Body of pancreas (tissue), 4 donors: ENCODE measurements at regions not wholly inside any gene's neighbourhood (a gene's known extent, or its start where the extent isn't known, plus 50 kb on each side); places are given as distances from the start of the nearest gene placed in this dataset.
A peak's percentile ranks its signal among the peaks of the same experiment; 100 is the strongest.

Source experiments
- ATAC-seq: fragments of 150-250 bp; one replicate; pipeline ENCODE4 v1.9.1; 2016
- DNase-seq, 4 donors: peaks; one replicate each; pipeline ENCODE4 v3.0.0-alpha.2; 2019
- H3K27ac ChIP-seq, 4 donors: fragments of 200-600 bp; sonication (generic); 1 replicate in 3 of 4; 2 replicates in 1 of 4; pipeline versions ENCODE4 v1.5.1 to v1.6.1; 2016 to 2019; ENCODE audit warnings: mild to moderate bottlenecking in 1 of 4, mixed read lengths in 1 of 4, moderate library complexity in 1 of 4
- H3K27me3 ChIP-seq, 2 donors: fragments of 200-600 bp; sonication (generic); one replicate each; pipeline ENCODE4 v1.6.0; 2016; ENCODE audit warnings: mild to moderate bottlenecking in 1 of 2
- H3K36me3 ChIP-seq, 2 donors: fragments of 200-600 bp; sonication (generic); replicated peaks in 1 of 2; 2 replicates each; pipeline ENCODE4 v1.5.1; 2016; ENCODE audit warnings: low read depth in 2 of 2; ENCODE audit not compliant: insufficient read depth in 1 of 2
- H3K4me1 ChIP-seq: fragments of 200-600 bp; sonication (generic); one replicate; pipeline ENCODE4 v1.6.0; 2016
- H3K4me3 ChIP-seq, 2 donors: fragments of 200-600 bp; sonication (generic); 1 replicate in 1 of 2; 2 replicates in 1 of 2; pipeline ENCODE4 v1.5.1; 2016 to 2019
- H3K9me3 ChIP-seq, 3 donors: fragments of 200-600 bp; sonication (generic); 1 replicate in 2 of 3; 2 replicates in 1 of 3; pipeline ENCODE4 v1.5.1; 2016
- CTCF ChIP-seq, 7 experiments: fragments of 450-650 bp in 4 of 7; fragments of 200-600 bp in 3 of 7; sonication (generic) in 3 of 7; IDR thresholded peaks; one replicate each; pipeline ENCODE4 v1.5.1; 2016 to 2019; ENCODE audit warnings: antibody characterized with exemption in 7 of 7
- POLR2A ChIP-seq, 3 donors: fragments of 450-650 bp; IDR thresholded peaks; one replicate each; pipeline ENCODE4 v1.6.1; 2016; ENCODE audit warnings: antibody characterized with exemption in 3 of 3, mild to moderate bottlenecking in 2 of 3
- WGBS, 2 donors: methylation state at CpG; one replicate each; pipeline ENCODE4 v1.1.5; 2017; 5-methylcytosine and 5-hydroxymethylcytosine counted together
- intact Hi-C: fragments of 100-400 bp; cut with DNase I; formaldehyde crosslinking; loops from one replicate; pipeline ENCODE4 v1.15.1; 2023

- ATAC-seq (no peak), DNase-seq (no peak)
- H3K4me1 ChIP-seq: peaks cover 46% of the 10 kb centered on the region
- H3K27me3 ChIP-seq: no peaks in the 10 kb centered on the region
- H3K27ac ChIP-seq: no peak overlapping the region
- WGBS, 2 donors: 56 to 57% methylated on average over 3 of the region's 3 CpGs
- no peak overlapping the region for H3K4me3 ChIP-seq
- no peaks in the 10 kb centered on the region for H3K9me3 ChIP-seq
- no peaks in the 10 kb centered on the region for H3K36me3 ChIP-seq
- intact Hi-C loops: no loop called here
- TF ChIP-seq POLR2A (IDR thresholded peaks at IDR 0.05): no peak
- no peak for TF ChIP-seq CTCF (IDR thresholded peaks at IDR 0.05)
Measured at GRCh38 chr1:229879746-229880145, 187.3 kb upstream of the GALNT2 start.

- TF ChIP-seq POLR2A (IDR thresholded peaks at IDR 0.05): no peak
- no peak for TF ChIP-seq CTCF (IDR thresholded peaks at IDR 0.05)
- ATAC-seq (no peak), DNase-seq (no peak)
- no peak overlapping the region for H3K4me3 ChIP-seq
- peaks cover 51% of the 10 kb centered on the region for H3K4me1 ChIP-seq
- H3K9me3 ChIP-seq: no peaks in the 10 kb centered on the region
- H3K36me3 ChIP-seq: no peaks in the 10 kb centered on the region
- WGBS, 2 donors: 82 to 83% methylated on average over 14 to 15 of the region's 15 CpGs
- no peak overlapping the region for H3K27ac ChIP-seq
- no peaks in the 10 kb centered on the region for H3K27me3 ChIP-seq
- intact Hi-C loops: no loop called here
Measured at GRCh38 chr1:229880271-229881170, 186.5 kb upstream of the GALNT2 start.

GRCh38 chr1:229882621-229883020 is 184.4 kb upstream of the GALNT2 start:
- Histone ChIP-seq H3K27ac (peak overlapping the region; percentile 69 to 94 (median 92)), H3K9me3 (no peaks in the 10 kb centered on the region), H3K27me3 (no peaks in the 10 kb centered on the region), H3K4me1 (peaks cover 69% of the 10 kb centered on the region), H3K4me3 (no peak overlapping the region), H3K36me3 (no peaks in the 10 kb centered on the region)
- intact Hi-C loops: no loop called here
- ATAC-seq (no peak), DNase-seq (peak in 1 of 4 donors; percentile 37)
- TF ChIP-seq CTCF (IDR thresholded peaks at IDR 0.05) (no peak), POLR2A (IDR thresholded peaks at IDR 0.05) (no peak)
- WGBS, 2 donors: 34 to 41% methylated on average over 5 of the region's 5 CpGs

- Histone ChIP-seq H3K4me1 (peaks cover 79% of the 10 kb centered on the region), H3K36me3 (no peaks in the 10 kb centered on the region), H3K27me3 (no peaks in the 10 kb centered on the region), H3K4me3 (no peak overlapping the region), H3K27ac (peak overlapping the region in 3 of 4 donors; percentile 91 to 94 (median 93)), H3K9me3 (no peaks in the 10 kb centered on the region)
- ATAC-seq (no peak), DNase-seq (no peak)
- TF ChIP-seq CTCF (IDR thresholded peaks at IDR 0.05): no peak
- no peak for TF ChIP-seq POLR2A (IDR thresholded peaks at IDR 0.05)
- intact Hi-C loops: no loop called here
- WGBS, 2 donors: 73 to 78% methylated on average over 7 of the region's 7 CpGs
Measured at GRCh38 chr1:229883504-229884200, 183.4 kb upstream of the GALNT2 start.
